Thyroid gland (tissue), 4 donors: ENCODE measurements at regions not wholly inside any gene's neighbourhood (a gene's known extent, or its start where the extent isn't known, plus 50 kb on each side); places are given as distances from the start of the nearest gene placed in this dataset.

Experiments used
- CTCF ChIP-seq, 6 experiments: fragments of 200-600 bp in 3 of 6; fragments of 450-650 bp in 3 of 6; sonication (generic) in 3 of 6; IDR thresholded peaks; one replicate each; pipeline ENCODE4 v1.5.1; 2016 to 2019; ENCODE audit warnings: antibody characterized with exemption in 6 of 6, mild to moderate bottlenecking in 2 of 6, inconsistent platforms in 1 of 6, moderate library complexity in 1 of 6
- POLR2A ChIP-seq, 2 donors: fragments of 450-650 bp; IDR thresholded peaks; one replicate each; pipeline ENCODE4 v1.6.1; 2017; ENCODE audit warnings: antibody characterized with exemption in 2 of 2, mild to moderate bottlenecking in 2 of 2, moderate library complexity in 1 of 2

GRCh38 chr10:108822026-108822425 is 1101.3 kb downstream of the XPNPEP1 start:
- TF ChIP-seq POLR2A (IDR thresholded peaks at IDR 0.05) (no peak), CTCF (IDR thresholded peaks at IDR 0.05) (no peak)
